NCI-H2171 treated with DMSO at 0.1 percent for 48 hours (cell line): ENCODE measurements at regions not wholly inside any gene's neighbourhood (a gene's known extent, or its start where the extent isn't known, plus 50 kb on each side); places are given as distances from the start of the nearest gene placed in this dataset.
"Not testable (repeated sequence)": the region's sequence is repeated elsewhere in the genome, so short reads cannot be mapped to it uniquely, and the experiment has no call there.

Experiments
- DNase-seq: peaks from one replicate; lab custom pipeline; 2025; lab: John Stamatoyannopoulos, UW

DNA sequence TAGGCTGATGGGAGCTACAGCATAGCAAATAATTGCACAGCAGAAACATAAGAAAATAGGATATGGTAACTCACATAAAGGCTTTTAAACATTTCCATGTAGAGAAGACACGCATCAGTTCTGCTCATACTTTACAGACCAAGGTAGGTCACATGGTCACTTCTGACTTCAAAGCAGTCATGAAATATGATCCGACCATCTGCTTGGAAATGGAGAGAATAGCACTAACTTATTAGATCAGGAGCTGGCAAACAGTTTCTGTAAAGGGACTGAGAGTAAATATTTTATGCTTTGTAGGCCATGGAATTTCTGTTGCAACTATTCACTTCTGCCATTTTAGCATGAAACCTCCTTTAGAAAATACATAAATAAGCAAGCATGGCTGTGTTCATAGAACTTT is 936.6 kb upstream of the FANCL start:
- DNase-seq = peak; percentile 82

DNA sequence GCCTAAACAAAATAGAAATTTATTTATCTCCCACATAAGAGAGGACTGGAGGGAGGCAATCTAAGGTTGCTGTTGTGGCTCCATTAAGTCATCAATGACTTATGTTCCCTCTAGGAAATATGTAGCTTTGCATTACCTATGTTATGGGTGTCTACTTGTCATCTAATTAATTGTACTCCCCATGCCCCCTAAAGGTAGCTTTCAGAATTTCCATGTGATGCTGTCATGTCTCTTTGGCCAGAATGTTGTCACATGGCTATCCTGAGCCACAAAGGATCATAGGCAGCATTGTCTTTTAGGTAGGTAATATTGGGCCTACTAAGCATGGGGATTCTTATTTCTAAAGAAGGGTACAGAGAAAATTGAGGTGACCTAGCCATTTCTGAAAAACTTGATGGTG is 935.6 kb upstream of the FANCL start:
- DNase-seq = no peak

DNA sequence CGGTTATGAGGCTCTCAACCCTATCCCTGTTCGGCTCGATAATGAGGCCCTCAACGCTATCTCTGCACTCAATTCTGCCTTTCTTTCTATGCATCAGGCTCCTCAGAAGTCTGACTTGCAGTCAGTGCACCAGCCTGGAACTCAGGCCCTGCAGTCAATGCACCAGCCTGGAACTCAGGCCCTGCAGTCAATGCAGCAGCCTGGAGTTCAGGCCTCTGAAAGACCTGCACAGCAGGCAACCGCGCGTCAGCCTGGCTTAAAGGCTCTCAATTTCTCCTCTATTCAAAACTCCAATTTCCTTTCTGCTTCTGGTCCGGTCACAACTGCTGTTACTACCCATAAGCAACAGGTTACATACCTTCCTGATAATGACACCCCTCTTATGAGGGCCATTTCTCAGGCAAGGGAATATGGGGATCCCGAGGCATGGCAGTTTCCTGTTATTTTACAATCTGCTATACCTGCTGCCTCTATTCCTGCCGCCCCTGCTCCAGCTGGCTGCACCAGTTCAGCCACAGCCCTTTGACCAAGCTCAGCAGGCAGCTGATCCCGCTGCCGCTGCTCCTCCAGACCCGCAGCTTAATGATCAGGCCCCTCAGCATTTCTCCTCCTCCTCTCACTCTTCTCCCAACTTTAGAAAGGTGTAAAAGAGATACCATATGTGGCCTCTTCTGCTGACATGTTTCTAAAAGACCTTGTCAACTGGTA is 933.6 kb upstream of the FANCL start:
- DNase-seq = no peak

DNA sequence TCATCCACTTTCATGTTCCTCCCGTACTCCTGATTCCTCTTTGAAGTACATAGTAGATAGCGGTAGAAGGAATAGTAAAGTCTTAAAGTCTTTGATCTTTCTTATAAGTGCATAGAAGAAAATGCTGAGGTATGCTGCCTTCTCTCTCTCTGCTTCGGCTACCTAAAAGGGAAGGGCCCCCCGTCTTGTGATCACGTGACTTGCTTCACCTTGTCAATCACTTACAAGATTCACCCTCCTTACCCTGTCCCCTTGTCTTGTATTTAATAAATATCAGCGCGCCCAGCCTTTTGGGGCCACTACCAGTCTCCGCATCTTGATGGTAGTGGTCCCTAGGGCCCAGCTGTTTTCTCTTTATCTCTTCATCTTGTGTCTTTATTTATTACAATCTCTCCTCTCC is 932.2 kb upstream of the FANCL start:
- no peak for DNase-seq

DNA sequence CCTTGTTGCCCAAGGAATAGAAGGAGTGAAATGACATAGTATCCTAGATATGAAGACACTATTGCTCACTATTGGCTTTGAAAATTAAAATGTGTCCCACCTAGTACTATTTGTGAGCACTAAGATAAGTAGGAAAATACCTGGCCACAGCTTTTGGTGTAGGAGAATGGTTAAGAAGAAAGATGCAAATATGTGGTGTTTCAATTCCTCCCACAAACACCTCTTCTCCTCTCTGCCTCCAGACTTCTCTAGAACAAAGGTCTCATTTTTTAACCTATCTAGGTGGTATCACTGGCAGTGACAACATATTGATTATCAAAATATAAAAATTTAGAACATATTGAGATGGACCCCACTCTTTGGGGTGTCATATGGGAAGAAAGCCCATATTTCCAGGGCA is 929.9 kb upstream of the FANCL start:
- DNase-seq = no peak

DNA sequence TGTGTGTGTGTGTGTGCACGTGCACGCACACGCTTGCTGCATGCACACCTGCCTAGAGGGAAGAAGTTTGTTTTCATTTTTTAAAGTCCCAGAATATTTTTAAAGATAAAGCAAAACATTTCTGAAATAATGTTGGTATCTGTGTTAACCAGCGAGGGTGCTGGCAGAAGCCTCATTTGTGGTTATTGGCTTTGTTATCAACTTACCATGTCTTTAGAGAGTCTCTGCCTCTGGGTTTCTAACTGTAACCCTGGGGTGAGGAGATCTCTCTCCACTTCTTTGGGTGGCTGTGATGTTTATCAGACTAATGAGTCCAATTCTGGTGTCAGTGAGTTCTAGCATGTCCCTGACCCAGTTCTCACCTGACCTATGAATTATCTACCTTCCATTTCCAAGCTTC is 927.6 kb upstream of the FANCL start:
- no peak for DNase-seq

DNA sequence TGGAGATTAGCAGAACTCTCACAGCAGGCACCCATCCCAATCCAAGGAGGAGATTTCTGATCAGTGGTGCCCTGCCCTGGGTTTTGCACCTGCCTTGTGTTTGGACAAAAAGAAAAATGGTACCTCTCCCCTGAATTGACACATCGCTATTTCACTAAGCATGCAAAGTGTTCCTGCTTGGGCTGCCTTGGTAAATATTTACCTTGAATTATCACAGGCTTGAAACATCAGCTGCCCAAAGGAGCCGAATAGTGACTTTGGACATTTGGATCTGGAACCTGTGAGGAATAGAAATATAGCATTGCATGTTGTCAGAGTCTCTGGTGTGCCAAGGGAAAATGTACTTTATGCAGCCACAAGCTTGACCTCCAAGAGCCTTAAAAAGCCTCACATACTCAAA is 926.4 kb upstream of the FANCL start:
- DNase-seq = no peak

DNA sequence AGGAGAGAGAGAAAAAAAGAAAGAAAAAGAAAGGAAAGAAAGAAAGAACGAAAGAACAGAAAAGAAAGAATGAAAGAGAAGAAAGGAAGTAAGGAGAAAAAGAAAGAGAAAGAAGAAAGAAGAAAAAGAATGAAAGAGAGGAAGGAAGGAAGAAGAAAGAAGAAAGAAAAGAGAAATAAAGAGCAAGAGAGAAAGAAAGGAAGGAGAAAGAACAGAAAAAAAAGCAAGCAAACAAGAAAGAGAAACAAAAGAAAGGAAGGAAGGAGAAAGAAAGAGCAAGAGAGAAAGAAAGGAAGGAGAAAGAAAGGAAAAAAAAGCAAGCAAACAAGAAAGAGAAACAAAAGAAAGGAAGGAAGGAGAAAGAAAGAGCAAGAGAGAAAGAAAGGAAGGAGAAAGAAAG is 916.8 kb upstream of the FANCL start:
- not testable (repeated sequence) for DNase-seq

DNA sequence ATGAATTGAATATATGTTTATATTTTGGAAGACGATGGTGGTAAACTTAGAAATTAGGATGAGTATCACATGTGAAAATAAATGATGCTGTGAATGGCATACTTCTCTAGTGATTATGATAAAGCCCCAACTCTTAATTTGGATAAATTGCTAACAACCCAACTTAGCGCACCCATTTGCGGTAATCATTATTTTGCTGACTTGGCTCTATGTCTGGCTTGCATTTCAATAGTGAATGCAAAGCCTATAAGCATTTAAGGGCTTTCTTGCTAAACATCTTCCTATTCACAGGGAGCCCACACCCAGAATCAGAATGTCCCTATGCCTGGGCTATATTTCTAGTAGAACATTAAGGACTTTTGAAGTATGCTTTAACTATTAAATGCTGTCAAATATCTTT is 910.7 kb upstream of the FANCL start:
- DNase-seq = no peak

DNA sequence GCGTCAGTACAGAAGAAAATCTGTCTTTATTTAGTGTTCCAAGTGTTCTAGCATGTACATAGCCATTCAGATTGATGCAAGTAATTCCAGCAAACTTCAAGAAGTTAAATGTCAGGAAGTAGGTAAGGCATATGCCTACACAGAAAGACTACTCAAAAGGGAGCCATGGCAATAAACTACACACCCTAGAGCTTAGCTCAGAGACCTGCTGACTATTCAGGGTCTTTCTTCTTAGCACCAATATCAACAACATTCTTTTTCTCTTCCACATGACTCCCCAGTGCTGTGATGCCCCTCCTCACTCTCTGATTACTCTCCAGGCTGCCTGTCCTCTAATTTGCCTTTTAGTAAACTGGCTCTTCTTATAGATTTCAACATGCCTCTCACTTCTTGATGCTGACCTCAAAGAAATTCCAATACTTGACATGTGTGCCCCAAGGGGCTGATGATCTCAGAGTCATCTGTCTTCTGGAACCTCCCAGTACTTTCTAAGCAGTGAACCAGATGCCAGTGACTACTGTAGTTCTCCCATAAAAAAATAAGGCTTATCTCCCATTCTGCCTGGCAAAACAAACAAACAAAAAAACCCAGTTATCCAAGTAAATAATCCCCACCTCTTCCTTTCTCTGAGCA is 909.2 kb upstream of the FANCL start:
- DNase-seq = no peak

DNA sequence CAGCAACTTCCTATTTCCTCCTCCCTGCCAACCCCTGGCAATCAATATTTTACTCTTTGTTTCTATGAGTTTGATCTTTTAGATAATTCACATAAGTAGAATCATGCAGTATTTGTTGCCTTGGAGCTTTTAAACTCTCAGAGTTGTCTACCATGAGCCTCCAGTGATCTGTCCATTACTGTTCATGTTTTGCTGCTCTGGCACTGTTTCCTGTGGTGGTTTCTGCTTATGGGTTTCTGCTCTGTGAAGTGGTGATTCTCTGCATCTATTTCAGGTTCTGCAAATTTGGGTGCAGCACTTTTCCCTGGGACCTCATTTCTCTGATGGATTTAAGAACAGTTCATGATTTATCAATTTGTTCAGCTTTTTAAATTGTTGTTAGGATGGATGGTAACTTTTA is 908.1 kb upstream of the FANCL start:
- DNase-seq = no peak

DNA sequence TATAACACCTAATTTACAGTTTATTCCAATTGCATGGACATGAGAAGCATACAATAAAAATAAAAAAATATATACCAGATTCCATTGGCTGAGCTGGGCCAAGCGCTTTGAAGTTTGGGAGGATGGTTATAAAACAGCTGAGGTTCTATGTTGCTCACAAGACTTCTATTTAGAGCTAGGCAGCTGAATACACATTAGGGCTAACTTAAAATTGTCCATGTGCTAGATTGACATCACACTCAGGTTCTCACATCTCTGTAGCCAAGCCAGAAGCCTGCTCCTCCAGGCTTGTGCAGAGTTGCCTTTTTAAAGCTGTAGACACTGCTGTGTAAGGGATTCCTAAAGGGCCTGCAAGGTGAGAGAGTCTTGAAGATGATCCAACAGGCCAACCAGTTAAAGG is 871.1 kb upstream of the FANCL start:
- DNase-seq = no peak

DNA sequence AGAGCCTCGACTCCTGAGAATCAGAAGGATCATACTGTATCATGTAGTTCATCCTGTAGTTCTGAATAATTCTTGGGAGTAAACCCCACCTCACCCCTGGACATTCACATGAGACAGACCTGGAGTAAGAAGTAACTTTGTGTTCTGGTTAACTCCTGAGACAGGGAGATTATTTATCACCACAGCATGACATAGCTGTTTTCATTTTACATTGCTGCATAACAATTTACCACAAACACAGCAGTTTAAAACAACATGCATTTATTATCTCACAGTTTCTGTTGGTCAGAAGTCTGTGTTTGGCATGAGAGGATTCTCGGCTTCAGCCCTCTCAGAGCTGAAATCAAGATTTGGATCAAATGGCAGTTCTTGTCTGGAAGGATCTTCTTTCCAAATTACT is 855.8 kb upstream of the FANCL start:
- no peak for DNase-seq

DNA sequence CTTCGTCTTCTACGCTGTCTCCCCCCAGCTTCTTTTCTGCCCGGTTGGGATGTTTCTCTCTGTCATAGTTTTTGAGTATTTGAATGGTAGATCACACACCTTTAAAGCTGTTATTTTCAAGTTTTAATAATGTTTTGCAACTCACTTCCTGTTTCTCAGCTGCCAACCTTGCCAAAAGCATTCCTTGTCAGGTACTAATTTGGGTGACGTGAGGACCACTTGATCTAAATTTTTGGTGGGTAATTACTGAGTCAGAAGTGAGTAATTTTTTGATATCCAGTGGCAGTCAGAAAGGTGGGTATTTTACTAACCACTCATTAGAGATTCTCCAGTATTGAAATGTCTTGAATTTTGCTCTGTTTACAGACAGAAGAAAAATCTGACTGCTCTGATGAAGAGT is 852.4 kb upstream of the FANCL start:
- no peak for DNase-seq

DNA sequence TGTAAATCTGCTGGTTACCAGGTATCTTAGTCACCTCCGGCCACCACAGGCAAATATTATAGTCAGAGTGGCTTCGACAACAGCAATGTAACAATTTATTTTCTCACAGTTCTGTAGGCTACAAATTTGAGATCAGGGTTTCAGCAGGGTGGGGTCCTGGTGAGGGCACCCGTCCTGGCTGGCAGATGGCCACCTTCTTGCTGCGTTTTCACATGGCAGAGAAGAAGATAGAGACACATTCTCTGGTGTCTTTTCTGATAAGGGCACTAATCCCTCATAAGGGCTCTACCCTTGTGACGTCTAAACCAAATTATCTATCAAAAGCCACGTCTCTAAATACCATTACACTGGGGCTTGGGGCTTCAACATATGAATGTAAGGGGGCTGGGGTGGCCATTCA is 843.2 kb upstream of the FANCL start:
- no peak for DNase-seq

DNA sequence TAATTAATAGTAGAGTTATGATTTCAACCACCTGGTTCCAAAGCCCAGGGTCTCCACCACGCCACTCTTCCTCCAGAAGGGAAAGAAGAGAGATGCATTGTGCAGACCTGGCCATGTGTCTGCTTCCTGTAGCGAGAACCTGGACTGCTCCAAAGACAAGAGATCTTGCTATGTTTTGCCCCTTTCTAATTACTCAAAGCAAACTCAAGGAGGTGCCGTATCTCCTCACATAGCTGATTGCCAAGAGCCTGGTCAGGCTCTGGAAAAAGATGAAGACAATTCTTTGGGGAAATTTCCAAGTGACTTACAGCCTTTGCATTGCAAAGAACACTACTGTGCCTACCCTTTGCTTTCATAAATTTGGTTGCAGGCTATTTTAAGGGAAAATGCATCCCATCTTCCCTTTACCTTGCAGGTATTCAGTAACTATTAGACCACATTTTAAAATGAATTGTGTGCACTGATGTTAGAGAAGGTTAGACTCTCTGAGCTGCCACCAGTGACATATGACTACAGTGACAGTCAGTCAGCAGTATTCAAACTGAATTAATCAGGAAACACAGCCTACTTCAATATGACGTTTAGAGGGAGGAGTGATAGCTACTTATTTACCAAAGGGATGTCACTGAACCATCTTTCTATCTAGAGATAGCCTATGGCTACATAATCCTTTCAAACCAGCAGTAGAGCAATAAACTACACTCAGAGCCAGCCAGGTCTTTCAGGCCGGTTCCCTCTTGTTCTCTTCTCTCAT is 842.1 kb upstream of the FANCL start:
- no peak for DNase-seq

DNA sequence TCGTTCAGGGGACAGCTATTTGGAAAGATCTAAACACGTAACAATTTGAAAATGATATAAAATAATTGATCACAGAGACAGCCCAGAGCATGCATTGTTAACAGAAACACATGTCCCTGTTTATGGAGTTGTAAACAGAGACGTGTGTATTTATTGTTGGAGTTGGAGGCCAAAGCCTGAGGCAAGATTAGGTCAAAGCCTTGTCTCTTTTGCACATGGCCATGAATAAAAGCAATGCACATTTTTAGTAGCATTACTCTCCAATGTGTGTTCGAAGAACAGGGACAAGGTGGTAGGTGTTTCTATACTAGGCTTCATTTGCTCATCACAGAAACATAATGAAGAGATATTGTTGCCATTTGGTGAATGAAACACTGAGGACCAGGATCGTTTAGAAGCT is 841.5 kb upstream of the FANCL start:
- no peak for DNase-seq

DNA sequence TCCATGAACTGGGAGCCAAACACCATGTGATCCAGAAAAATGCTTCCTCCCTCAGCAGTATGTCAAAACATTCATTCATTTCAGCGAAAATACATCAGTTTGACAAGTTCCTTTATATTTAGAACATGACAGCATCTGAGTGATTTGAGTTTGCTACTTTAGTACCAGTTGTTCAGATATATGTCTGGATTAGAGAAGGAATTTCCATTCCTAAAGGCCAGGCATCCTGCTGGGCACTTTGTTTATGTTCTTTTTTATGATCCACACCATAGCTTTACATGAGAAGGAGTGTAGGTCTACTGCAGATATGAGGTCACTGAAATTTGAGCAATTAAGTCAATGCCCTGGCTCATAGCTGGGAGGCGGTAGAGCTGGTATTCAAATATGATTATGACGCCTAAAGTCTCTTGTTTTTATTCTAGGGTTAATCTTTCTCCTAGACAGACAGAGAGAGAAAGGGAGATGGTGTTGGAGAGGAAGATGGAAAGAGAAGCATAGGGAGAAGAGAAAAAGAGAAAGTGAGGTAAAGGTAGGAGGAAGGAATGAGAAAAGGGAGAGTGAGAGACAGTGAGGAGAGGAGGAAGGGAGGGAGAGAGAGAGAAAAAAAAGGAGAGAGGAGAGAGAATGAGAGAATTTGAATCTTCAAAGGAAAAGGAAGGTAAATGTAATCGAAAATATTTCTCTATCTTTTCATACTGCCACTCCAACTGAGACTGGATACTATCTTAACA is 839.5 kb upstream of the FANCL start:
- no peak for DNase-seq

DNA sequence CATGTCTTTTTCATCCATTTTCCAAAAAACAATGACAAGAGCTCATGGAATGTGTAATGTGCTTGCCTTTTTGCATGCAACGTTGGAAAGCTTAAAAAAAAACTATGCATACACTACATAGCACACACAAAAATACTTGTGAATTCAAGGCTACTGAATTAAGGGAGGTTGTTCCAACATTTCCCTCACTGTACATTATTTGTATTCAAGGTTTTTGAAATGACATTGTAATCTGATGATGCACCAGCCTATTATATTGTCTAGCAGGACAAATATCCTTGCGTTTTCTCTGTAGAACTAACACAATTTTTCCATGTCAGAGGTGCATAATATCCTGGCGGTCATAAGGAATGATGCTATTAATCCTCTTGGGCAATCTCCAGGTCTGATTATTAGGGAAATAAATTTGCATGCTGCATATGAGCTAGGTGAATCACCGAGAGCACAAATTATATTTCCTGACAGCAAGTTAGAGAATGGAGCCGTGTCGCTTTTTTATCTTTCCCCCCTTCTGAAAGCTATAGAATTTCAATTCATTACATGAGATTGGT is 836.9 kb upstream of the FANCL start:
- no peak for DNase-seq

DNA sequence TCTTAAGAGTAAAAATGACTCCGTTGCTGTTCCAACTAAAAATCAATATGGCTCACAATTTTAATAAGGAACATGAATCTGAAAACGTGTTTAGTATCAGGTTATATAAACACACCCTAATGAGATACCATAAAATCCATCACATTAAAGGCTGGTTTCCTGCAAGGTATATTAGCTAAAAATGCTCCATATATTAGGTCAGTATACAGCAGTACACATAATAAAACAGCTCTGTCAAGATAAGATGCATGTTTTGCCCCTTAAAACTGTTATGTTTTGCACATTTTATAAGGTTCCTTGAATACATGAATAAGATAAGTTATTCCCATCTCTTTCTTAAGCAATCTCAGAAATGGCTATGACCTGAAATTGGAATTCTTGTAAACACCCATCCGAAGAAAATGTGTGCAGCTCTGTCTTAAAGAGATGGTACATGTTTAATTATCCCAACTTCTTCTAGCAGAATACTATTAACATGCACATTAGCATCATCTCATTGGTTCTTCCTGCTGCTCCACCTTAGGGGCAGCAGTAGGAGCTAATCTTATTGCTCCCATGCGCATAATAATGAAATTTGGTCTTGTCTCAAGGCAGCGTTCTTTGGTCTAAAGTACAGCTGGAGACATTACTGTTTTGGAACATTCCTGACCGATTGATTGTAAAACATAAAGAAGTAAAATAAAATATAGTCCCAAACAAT is 836.1 kb upstream of the FANCL start:
- DNase-seq = no peak

DNA sequence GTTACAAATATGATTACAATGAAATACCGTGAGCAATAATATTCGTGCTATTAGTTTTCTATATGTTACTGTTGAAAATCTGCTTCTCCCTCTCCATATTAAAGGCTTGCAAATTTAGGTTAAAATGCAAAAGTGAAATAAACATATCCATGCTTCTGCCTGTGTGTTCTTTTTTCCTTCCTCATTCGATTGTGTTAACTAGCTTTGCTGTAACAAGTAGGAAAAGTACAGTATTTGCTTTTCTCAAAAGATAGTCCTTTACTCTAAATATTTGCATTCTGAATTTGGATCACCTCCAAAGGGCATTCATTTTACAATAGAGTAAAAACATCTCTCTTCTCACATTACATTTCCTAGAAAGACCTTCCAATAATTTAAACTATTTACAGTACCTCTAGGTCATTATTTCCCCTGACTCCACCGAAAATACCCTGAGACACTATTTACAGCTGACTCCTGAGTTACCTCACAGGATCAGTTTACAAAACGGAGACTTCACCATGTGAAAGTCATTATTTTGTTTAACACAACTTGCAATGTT is 835.0 kb upstream of the FANCL start:
- DNase-seq = no peak

DNA sequence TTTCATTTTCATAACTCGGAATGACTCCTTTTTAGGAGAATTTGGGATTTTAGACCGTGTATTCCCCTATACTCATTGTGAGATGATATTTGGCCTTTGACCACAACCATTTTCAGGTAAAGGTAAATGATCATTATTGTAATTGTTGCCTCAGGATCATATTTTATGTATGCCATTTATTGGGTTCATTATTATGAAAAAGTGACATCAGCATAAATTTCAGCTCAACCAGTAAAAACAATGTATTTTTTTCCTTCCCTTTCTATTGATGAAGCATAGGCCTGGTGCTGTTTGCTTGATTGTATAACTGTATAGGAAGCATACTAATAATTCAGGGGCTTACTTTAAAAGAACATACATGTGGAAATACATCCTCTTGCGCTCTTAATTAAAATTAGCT is 832.9 kb upstream of the FANCL start:
- DNase-seq = no peak
